Left colon (tissue), 2 donors: ENCODE measurements at regions not wholly inside any gene's neighbourhood (a gene's known extent, or its start where the extent isn't known, plus 50 kb on each side); places are given as distances from the start of the nearest gene placed in this dataset.

Experiments used
- ATAC-seq: fragments of 200-7000 bp; cut with Tn5 transposase; one replicate; pipeline ENCODE4 v1.9.1; 2020; ENCODE audit warnings: mild to moderate bottlenecking, moderate library complexity
- DNase-seq, 2 donors: peaks; one replicate each; pipeline ENCODE4 v3.0.0-alpha.2; 2020
- intact Hi-C, 2 donors: fragments of 100-400 bp; cut with DNase I in 1 of 2; cut with micrococcal nuclease in 1 of 2; formaldehyde crosslinking; loops; one replicate each; pipeline versions ENCODE4 v1.11.2 to v1.14.0; 2022; cut with DNase I, micrococcal nuclease
- donor health status: DM: no; HTN: no; CAD: no.
- donor health status: DM: yes; HTN: yes; CAD: no.

GRCh38 chr20:53699085-53699674, 105.5 kb upstream of the ZNF217 start:
- DNase-seq, result no peak
- ATAC-seq, result no peak
- intact Hi-C loops, result no loop called here

- no peak for DNase-seq
- no peak for ATAC-seq
- intact Hi-C loops, result no loop called here
Observed at GRCh38 chr20:53698371-53698978, 104.8 kb upstream of the ZNF217 start.

- DNase-seq (no peak), ATAC-seq (no peak)
- intact Hi-C loops, result no loop called here
Observed at GRCh38 chr20:53695797-53696527, 102.3 kb upstream of the ZNF217 start.

- no peak for DNase-seq
- intact Hi-C loops, result no loop called here
- ATAC-seq, result no peak
Observed at GRCh38 chr20:53693262-53693871, 99.7 kb upstream of the ZNF217 start.

GRCh38 chr20:53692465-53693067, 98.9 kb upstream of the ZNF217 start:
- intact Hi-C loops, result no loop called here
- no peak for ATAC-seq
- peak; percentile 24 to 33 for DNase-seq

- intact Hi-C loops, result no loop called here
- DNase-seq (no peak), ATAC-seq (no peak)
Observed at GRCh38 chr20:53691811-53692192, 98.2 kb upstream of the ZNF217 start.

- DNase-seq (no peak), ATAC-seq (peak; percentile 45)
- intact Hi-C loops, result no loop called here
Observed at GRCh38 chr20:53691060-53691810, 97.6 kb upstream of the ZNF217 start.

- DNase-seq (no peak), ATAC-seq (no peak)
- intact Hi-C loops, result no loop called here
Observed at GRCh38 chr20:53688085-53688484, 94.4 kb upstream of the ZNF217 start.

GRCh38 chr20:53685070-53685595, 91.5 kb upstream of the ZNF217 start:
- ATAC-seq, result no peak
- intact Hi-C loops, result no loop called here
- no peak for DNase-seq

- DNase-seq (no peak), ATAC-seq (no peak)
- intact Hi-C loops, result no loop called here
Observed at GRCh38 chr20:53683506-53683905, 89.9 kb upstream of the ZNF217 start.

GRCh38 chr20:53681352-53682212, 87.9 kb upstream of the ZNF217 start:
- DNase-seq, result no peak
- no peak for ATAC-seq
- intact Hi-C loops, result no loop called here

GRCh38 chr20:53679597-53680309, 86.1 kb upstream of the ZNF217 start:
- ATAC-seq, result no peak
- no peak for DNase-seq
- intact Hi-C loops, result no loop called here

GRCh38 chr20:53678990-53679596, 85.5 kb upstream of the ZNF217 start:
- intact Hi-C loops, result no loop called here
- DNase-seq (no peak), ATAC-seq (no peak)

GRCh38 chr20:53678315-53678989, 84.8 kb upstream of the ZNF217 start:
- ATAC-seq (no peak), DNase-seq (no peak)
- intact Hi-C loops, result no loop called here

GRCh38 chr20:53677447-53678314, 84.0 kb upstream of the ZNF217 start:
- DNase-seq (peak; percentile 57 to 75), ATAC-seq (peak; percentile 88)
- intact Hi-C loops, result no loop called here
